ENCODE measurements at regions not wholly inside any gene's neighbourhood (a gene's known extent, or its start where the extent isn't known, plus 50 kb on each side); places are given as distances from the start of the nearest gene placed in this dataset.

- DNase-seq: no peak
Observed at GRCh38 chr18:24677011-24677410, 216.6 kb downstream of the HRH4 start.

- DNase-seq: no peak
Observed at GRCh38 chr18:24678107-24678506, 217.7 kb downstream of the HRH4 start.

- no peak for DNase-seq
Observed at GRCh38 chr18:24678626-24679025, 218.2 kb downstream of the HRH4 start.

- DNase-seq: no peak
Observed at GRCh38 chr18:24679062-24679461, 218.6 kb downstream of the HRH4 start.

DNA sequence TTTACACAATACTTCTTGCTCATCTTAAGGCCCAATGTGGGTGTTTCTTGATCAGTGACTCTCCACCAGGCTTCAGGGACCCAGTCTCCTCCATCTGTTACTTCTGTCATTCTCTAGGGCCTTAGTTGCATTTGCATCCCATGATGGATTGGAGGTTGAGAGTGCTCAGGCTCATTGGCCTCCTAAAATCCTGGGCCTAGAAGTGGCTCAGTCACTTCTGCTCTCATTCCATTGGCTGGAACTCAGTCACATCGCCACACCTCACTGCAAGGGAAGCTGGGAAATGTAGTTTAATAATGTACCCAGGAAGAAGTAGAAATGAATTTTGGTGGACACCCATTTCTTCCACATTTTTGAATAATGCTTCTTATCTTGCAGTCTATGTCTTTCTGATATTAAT is 223.5 kb downstream of the HRH4 start:
- no peak for DNase-seq

DNA sequence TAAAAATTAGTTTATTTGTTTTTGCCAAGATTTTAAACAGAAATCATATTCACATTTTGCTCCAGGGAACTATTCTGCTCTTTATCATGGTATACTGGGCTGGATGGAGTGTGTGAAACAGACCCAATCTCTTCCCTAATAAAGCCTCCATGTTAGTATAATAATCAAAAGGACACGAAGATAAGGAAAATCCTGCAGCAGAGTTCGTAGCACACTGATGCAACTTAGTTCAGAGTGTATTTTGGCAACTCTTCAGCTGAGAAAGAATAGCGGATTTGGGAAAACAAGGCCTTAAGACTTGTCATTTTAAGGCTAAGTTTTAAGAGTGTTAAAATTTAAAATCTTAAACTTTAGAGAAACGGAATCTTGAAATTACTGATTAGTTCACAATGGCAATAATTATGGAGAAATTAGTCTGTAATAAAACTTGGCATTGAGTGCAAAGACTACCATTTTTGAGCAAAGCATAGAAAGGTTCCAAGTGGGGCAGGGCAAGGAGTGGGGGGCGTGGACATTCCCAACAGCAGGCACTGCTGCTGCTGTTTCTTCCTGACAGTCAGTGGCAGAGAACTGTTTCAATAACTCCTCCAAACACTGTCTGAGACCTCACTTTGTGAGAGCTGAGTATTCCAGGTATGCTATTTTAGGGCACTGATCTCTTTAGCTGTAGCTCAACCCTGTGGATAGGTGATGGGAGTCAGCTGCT is 225.0 kb downstream of the HRH4 start:
- no peak for DNase-seq

GRCh38 chr18:24695168-24695567 is 234.7 kb downstream of the HRH4 start:
- no peak for DNase-seq

DNA sequence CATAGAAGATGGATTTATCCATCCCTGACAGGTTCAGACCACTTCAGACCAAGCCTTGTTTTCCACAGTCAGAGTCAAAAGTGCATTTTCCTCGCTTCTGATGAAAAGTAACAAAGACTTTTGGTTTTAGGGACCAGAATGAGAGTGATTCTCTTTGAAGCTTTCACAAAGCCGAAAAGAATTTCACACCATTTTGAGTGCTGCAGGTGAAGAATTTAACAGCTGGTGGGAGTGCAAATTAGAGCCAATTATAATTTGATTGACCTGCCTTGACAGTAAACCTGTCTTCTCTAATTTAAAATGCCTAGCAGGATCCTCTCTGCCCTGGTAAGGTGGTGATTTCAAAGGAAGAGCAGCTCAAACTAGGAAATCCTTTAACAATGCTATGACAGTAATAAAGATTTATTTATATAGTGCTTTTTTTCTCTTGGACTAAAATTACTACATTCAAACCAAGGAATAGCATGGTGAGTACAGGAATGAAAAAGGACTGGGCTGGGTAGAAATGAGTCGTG is 241.6 kb downstream of the HRH4 start:
- no peak for DNase-seq

GRCh38 chr18:24703316-24703715 is 242.9 kb downstream of the HRH4 start:
- DNase-seq: no peak

GRCh38 chr18:24704946-24705630 is 244.7 kb downstream of the HRH4 start:
- no peak for DNase-seq

- DNase-seq: no peak
Observed at GRCh38 chr18:24710474-24710873, 250.0 kb downstream of the HRH4 start.

- no peak for DNase-seq
Observed at GRCh38 chr18:24719791-24720190, 259.4 kb downstream of the HRH4 start.

- no peak for DNase-seq
Observed at GRCh38 chr18:24721388-24721787, 261.0 kb downstream of the HRH4 start.

GRCh38 chr18:24725644-24726415 is 265.4 kb downstream of the HRH4 start:
- DNase-seq: no peak

DNA sequence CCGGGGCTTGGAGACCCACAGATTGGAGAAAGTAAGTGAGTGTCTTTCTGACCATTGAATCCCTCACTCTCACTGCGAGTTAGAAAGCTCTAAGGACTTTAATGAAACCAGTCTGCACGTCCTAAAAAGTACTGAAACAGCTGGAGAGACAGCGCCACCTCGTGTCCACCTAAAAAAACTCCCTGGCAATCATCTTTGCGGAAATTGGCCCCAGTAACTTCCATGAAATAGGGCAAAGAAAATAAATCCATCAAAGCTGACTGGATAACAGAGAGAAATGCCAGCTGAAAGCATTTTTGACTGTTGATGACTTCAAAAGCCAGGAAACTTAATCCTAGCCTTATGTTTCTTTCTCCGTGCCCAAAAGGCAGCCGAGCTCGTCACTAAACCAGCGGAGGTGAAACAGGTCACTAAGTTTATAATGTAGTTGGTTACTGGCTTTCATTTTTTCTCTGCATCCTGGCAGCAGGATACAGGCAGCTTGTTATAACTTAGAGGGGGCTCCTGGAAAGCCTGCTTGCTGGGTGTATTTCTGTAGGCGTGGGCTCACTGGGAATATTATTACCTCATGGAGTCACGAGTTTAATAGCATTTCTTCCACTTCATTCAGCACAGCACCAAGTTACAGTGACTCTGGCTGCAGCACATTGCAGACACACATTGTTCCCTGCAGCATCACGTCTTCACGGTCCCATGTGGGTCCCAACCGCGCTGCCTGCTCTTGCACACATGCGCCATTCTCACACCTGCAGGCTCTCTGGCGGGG is 266.5 kb downstream of the HRH4 start:
- DNase-seq: peak; percentile 63

GRCh38 chr18:24727685-24728084 is 267.2 kb downstream of the HRH4 start:
- DNase-seq: no peak

DNA sequence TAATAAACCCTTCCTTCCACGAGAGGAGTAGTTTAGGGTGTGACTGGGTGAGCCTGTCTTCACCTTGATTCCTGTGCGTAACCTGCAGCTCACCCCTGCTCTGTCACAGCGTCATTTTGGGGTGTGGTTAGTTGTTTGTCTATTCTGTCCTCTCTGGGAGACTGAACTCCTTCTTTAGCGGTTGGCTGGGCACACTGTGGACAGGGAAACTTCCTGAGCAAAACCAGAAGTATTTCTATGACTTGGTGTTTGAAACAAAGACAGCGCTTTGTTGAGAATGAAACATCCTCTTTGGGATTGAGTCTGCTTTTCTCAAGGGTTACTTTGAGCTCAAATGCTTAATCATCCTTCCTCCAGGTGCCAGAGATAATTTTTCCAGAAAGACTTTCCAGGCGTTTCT is 270.7 kb downstream of the HRH4 start:
- no peak for DNase-seq

GRCh38 chr18:24731981-24732380 is 271.5 kb downstream of the HRH4 start:
- DNase-seq: no peak

- DNase-seq: no peak
Observed at GRCh38 chr18:24734058-24734457, 273.6 kb downstream of the HRH4 start.

DNA sequence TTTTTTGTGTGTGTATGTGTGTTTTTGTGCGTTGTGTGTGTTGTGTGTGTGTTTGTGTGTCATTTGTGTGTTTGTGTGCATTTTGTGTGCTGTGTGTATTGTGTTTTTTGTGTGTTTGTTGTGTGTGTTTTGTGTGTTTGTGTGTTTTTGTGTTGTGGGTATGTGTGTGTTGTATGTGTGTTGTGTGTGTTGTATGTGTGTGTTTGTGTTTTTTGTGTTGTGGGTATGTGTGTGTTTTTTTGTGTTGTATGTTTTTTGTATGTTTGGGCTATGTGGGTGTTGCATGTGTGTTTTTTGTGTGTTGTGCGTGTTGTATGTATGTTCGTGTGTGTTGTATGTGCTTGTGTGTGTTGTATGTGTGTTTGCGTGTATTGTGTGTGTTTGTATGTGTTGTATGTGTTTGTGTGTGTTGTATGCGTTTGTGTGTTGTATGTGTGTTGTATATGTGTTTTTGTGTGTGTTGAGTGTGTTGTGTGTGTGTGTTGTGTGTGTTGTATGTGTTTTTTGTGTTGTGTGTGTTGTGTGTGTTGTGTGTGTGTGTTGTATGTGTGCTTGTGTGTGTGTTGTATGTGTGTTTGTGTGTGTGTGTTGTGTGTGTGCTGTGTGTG is 275.3 kb downstream of the HRH4 start:
- no peak for DNase-seq

DNA sequence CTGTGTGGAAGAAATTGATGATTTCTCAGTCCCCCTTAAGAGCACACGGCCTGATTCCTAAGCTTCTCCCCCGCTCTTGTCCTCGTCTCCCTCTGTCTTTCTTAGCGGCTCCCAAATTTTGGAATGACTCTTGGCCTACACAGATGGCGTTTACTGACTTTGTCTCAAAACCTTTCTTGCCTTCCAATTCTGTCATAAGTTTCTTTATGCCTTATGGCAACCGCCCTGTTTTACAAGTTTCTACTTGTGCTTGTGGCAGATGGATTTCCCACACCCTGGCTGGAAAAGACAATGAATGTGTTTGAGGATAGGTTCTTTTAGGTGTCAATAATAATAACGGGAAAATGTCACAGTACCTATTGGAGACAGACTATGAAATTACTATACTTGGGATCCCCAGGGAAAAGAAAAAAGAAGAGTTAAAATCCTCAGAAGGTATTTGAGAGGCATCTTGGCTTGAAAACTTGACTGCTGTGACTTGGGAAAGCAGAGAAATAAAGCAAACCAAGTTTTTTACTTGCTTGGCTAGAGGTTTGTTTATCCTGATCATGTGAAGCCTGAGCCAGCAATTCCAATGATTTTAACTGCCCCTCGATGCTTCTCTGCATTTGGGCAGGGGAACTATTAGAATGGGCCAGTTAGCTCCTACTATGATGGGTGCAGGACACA is 276.4 kb downstream of the HRH4 start:
- DNase-seq: no peak

- DNase-seq: no peak
Observed at GRCh38 chr18:24740829-24741228, 280.4 kb downstream of the HRH4 start.

All from CD4-positive, alpha-beta T cell treated with Interleukin-6 for 4 hours (primary cell).